ENCODE measurements at regions not wholly inside any gene's neighbourhood (a gene's known extent, or its start where the extent isn't known, plus 50 kb on each side); places are given as distances from the start of the nearest gene placed in this dataset.
"Not testable (repeated sequence)": the region's sequence is repeated elsewhere in the genome, so short reads cannot be mapped to it uniquely, and the experiment has no call there.

DNA sequence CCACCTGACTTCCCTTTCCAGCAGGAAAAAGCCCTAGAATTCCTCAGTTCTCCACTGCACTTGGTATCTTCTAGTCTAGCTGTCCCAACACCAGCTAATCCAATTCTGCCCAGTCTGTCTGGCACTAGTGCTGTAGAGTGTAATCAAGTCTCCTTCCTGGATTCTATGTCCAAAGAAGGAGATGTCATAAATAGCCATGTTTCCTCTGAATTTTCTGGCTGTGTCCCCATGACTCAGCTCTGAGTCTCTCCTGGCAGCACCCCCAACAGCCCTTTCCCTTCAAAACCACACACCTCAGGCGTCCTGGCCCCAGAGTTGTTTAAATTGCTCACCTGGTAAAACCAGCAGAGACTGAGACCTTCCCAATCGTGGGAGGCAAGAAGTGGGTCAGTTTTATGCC, 197.2 kb downstream of the GRXCR1 start:
- DNase-seq (ENCODE audit: low read depth) = no peak

DNA sequence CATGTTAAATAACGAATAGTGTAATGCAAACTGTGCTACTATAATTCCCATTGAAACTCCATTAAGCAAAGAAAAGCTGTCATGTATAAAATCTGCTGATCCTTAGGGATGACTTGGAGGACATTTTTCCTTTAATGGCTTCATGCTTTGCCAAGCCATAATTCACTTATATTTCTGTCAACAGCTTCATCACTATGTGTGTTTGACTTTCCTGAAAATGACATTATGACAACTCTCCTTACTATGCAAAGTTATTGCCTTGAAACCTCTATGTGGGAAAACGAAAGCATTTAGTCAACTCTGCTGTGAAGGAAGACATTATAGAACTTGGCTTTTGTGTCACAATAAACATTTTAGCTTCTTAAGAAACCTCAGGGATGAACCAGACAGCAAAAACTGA, 210.5 kb downstream of the GRXCR1 start:
- DNase-seq (ENCODE audit: low read depth) = no peak

DNA sequence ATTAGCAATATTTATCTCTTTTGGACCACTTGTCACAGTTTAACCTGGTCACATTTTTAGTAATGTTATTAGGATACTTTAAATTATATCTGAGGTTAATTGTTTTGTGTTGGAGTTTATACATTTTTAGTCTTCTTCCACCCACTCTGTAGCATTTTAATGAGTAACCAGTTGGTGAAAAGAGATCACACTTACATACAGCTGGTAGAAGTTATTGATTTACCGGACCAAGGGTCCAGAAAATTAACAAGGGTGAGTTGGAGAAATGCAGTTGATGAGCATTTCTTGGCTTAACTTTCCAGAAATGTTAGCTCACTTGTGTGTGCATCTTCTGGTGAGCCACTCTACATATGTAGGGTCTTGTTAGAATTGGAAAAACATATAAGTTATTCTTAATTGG, 219.6 kb downstream of the GRXCR1 start:
- no peak for DNase-seq (ENCODE audit: low read depth)

DNA sequence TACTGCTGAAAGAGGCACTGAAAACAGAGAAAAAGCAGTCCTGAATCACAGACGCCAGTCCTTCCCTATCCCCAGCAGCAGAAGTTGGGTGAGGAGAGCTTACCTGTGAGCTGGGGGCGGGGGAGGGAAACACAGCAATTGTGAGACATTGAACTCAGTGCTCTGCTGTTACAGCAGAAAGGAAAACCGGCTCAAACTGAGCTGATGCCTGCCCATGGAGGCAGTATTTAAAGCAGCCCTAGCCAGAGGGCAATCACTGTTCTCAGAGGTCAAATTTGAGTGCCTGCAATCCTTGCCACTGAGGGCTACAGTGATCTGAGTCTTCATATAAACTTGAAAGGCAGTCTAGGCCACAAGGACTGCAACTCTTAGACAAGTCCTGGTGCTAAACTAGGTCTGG, 220.7 kb downstream of the GRXCR1 start:
- no peak for DNase-seq (ENCODE audit: low read depth)

DNA sequence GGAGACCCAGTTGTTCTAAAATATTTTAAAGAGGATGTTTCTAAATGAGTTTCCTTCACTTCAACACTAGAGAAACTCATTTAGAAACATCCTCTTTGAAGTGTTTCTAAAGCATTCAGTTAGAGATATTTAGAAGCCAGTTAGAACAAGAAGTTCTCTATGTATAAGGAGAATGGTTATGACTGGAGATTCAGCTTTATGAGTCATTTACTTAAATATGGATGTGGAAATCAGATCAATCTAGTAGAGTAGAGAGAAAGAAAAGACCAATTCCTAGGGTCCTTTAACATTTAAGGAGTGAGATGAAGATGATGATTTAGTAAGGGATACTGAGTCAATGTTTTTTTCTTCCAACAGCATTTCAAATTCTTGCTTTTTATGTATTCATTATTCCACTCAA, 234.1 kb downstream of the GRXCR1 start:
- no peak for DNase-seq (ENCODE audit: low read depth)

DNA sequence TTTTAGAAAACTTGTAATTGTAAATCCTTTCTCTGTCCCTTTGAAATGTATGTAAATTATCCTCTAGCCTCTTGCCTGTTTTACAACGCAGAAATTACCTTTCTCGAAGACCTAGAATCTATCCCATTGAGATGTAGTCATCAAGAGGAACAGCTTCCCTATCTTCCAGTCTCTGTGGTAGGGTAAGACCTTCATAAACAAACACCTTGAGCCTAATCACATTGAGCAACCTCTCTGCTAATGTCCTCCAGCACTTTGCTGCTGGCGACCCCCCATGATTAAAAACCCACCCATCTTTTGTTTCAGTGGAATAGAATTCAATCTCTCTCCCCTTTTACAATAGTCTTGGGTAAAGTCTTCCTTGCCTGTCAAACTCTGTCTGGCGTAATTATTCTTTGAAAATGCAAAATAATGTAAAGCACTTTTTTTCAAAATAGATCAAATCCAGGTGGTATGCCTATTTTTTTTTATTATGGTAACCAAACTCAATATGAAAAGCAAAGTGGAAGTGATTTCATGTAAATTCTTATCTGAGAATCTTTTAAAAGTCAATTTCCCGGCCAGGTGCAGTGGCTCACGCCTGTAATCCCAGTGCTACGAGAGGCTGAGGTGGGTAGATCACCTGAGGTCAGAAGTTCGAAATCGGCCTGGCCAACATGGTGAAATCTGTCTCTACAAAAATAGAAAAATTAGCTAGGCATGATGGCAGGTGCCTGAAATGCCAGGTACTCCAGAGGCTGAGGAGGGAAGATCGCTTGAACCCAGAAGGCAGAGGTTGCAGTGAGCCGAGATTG, 237.9 kb downstream of the GRXCR1 start:
- DNase-seq (ENCODE audit: low read depth) = no peak

DNA sequence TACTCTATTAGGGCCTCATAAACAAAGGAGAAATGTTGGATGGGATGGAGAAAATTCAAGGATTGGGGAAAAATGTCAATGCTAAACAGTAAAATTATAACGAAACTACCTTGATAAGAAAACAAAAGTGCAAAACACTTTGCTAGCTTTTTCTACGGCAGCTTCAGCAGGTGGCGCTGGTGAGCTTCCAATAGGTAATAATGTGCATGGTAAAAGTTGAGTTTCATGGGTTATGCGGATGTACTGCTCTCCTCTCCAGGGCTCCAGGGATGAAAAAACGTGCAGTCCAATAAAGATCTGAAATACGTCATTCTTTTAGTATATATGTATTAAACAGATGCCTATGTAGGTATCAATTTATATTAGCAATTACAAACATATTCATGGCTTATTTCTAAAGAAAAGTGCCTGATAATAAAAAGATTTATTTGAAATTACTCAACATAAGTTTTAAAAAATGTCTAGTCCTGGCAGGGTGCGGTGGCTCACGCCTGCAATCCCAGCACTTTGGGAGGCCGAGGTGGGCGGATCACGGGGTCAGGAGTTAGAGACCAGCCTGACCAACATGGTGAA, 239.6 kb downstream of the GRXCR1 start:
- DNase-seq (ENCODE audit: low read depth) = peak; percentile 0

DNA sequence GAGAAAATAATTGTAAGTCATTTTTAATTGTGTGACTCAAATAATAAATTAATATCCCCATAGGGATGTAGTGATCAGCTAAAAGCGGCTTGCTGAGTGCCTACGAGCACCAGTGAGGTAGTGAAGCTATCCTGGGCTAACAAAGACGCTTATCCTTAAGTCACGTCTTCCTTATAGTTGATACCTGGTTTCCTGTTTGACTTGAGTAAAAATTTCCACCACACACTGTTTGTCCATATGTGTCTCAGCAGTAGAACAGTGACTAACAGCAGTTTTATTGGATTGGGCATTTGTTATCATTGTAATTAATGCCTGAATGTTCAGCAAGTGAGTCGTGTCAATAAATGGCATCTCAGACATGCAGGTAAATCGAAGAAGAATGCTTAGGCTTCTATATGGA, 241.1 kb downstream of the GRXCR1 start:
- no peak for DNase-seq (ENCODE audit: low read depth)

DNA sequence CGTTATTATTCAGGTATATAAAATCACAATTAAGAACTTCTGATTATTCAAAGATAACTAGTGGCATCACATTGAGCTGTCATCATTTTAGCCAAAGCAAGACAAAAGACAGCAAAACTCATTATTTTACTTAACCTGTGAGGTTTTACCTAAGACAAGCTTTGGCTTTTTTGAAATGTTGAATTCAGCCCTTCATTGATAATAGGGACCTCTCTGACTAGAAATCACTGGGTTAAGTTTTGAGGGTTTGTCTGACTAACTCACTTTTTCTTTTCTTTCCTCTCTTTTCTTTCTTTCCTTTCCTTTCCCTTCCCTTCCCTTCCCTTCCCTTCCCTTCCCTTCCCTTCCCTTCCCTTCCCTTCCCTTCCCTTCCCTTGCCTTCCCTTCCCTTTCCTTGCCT, 244.2 kb downstream of the GRXCR1 start:
- no peak for DNase-seq (ENCODE audit: low read depth)

DNA sequence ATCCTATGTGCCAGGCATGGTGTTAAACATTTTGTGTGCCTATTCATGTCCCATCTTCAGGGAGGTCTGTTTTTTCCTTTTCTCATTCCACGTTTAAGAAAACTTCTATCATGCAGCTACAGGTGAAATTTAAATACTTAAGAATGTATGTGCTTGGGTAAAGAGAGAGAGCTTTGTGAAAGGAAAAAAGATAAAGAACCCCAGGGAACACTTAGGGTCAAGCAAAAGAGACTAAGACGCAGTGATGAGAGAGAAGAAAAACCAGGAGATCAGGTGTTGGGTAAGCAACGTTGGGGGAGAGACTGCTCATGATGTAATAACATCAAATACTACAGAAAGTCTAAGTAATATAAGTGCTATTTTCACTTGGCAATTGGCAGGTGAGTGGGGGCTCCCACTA, 253.7 kb downstream of the GRXCR1 start:
- DNase-seq (ENCODE audit: low read depth) = no peak

DNA sequence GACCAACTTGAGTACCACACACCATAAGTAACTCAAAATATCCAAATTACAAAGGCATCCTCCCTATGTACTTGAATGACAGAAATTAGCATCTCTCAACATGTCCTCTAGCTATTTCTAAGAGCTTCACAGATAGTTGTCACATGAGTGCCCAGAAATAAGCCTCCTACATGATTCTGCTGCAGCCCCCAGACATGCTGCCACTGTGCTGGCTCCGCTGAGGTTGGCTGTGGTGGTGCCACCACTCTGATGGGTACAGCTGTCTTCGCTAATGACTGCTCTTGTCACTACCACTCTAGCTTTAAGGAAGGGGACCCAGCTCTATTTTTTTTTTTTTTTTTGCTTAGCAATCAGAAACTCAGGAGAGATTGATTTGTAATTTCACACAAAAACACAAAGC, 256.0 kb downstream of the GRXCR1 start:
- no peak for DNase-seq (ENCODE audit: low read depth)

DNA sequence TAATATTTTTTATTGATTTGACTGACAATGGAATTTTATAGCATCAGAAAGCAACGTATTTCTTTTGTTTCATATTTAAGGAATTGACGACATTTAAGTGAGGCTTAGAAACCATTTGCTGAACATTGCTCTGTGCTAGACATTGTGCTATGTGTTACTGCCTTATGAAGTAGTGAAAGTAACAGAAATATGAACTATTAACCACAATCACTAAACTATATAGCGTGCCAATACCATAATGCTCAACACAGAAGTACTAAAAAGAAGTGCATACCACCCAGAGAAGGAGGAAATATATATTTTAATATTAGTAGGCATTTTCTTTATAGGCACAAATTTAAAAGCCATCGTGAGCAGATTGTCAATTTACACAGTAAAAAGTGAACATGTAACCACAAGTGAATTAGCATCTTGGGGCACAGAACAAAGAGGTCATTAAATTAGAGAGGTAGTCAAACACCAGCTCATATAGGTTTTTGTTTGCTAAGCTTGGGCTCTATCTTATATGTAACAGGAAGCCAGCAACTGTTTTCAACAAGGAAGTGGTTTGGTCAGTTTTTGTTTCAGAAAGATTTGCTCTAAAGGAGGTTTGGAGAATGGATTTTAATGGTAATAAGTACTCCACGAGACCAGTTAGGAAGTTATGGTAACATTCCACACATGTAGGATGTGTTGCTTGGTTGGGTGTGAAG, 270.7 kb downstream of the GRXCR1 start:
- DNase-seq (ENCODE audit: low read depth) = no peak

DNA sequence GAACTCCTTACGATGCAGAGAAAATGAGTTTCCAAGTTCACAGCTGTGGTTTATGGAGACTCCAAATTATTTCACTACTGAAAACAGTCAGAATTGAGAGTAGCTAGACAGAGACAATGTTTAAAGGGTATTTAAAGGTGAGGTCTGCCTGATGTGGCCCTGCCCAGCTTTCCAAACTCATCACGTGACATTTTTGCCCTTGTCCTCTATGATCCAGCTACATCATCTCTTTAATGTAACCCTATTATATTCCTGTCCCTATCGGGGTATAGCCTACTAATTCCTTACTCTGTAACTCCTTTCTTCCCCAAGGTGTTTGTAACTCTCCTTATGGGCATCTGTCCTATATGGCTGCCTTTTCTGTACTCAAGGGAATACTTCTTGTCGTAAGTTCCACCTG, 297.2 kb downstream of the GRXCR1 start:
- no peak for DNase-seq (ENCODE audit: low read depth)

DNA sequence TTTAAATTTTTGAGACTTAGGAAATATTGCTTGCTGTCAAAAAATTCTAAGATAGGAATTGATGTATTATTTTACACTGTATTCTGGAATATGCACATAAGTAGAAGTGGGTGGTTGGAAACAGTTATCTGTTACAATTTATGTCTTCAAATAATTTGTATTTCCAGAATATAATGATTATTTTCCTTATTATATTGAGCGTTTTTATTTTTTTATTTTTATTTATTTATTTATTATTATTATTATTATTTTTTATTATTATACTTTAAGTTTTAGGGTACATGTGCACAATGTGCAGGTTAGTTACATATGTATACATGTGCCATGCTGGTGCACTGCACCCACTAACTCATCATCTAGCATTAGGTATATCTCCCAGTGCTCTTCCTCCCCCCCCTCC, 320.1 kb downstream of the GRXCR1 start:
- not testable (repeated sequence) for DNase-seq (ENCODE audit: low read depth)

DNA sequence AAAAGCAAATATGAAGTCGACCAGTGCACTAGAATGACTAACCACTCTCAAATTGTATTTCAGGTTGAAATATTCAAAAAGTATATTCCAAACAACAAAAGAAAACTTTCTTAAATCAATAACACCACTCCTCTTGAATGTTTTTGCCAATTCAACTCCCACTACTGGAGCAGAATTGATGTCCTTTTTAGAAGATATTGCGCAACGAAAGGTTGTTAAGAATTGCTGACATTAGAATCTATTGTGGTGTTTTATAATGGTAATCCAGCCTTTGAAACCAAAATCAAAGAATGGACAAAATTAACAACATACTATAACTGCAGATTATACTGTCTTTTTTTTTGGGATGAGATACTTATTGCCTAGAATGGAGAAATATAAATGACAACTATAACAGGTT, 331.3 kb downstream of the GRXCR1 start:
- no peak for DNase-seq (ENCODE audit: low read depth)

DNA sequence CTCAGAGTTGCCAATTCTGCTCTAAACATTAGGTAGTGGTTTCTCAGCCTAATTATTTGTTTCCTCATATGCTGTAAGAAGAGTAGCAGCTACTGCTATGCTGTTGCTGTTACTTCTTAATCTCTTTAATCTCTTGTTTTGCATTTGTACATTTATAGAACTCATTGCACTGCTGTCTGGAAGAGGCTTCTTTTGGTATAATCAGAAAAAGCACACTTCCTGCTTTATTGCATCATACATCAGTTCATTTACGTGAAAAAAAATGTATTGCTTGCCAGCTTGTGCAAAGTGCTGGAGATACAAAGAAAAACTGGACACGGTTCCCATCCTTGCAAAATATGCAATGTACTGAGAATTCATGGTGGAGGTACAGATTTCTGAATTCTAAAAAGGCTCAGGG, 332.0 kb downstream of the GRXCR1 start:
- no peak for DNase-seq (ENCODE audit: low read depth)

DNA sequence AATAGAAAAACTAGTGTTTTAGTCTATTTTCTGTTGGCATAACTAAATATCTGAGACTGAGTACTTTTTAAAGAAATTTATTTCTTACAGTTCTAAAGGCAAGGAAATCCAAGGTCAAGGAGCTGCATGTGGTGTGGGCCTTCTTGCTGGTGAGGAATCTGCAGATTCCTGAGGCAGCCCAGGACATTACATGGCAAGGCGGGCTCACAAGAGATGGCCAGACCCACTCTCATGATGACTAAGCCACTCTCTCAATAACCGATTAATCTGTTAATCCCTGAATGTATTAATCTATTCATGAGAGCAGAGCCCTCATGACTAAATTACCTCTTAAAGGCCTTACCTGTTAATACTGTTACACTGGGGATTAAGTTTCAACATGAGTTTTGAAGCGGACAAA, 340.8 kb downstream of the GRXCR1 start:
- DNase-seq (ENCODE audit: low read depth) = no peak

DNA sequence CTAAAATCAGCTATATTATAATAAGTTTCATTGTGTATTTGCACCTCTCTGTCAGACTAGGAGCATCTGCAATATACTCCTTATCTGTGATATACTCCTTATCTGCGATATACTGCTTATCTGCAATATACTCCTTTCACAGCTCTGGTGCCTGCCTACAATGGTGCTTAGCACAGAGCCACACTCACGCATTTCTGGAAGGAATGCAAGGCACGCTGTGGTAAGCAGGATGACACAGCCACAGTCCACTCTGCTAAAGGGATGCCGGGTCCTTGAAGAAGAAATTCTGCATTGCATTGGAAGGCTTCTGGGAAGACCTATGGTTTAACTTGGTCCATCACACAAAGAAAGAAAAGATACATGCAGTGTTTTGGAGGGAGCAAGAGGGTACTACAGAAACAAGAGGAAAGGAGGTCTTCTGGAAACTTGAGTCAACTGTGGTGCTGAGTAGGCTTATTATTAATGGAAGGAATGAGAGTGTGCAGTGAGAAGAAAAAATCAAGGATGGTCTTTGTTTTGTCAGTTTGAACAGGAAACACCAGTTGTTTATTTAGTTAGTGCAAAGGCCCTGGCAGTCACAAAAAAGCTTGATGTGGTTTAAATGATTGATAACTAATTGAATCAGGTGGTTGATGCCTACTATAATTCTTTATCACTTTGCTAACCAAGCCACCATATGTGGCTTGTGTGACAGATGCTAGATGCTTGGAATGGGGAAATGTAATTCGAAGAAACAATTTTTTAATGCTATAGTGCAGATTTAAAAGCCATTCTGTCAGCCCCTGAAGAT, 342.3 kb downstream of the GRXCR1 start:
- DNase-seq (ENCODE audit: low read depth) = no peak

DNA sequence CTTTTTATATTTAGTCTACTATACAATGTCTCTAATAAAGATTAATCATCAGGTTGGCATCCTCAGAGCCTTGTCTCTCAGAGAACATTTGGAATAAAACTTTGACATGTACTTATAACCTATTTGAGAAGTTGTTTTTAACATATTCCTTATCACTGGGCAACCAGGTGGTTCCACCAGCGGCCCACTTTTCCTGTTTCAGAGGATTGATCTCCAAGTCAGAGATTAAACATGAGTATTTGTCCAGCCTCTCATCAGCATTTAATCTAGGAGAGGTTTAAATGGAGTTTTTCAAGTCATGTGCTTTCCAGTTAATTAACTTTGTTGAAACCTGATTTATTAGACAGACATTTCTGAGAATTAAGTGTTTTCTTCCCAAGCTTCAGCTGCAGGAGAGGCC, 345.5 kb downstream of the GRXCR1 start:
- DNase-seq (ENCODE audit: low read depth) = no peak

DNA sequence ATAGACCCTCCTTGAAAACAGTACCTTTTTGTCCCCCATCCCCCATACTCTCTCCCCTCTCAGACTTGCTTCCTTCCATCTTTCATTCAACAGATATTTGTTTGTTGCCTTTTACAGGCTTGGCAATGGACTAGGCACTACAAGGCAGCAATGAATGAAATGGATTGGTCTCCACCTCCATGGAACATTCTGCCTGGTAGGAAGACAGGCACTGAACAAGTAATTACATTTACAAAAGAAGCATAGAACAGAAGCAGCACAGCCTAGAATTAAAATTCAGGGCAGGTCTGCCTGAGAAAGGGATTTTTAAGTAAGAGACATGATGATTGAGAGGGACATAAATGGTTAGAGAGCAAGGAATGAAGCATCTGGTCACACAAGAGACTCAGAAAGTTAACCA, 346.1 kb downstream of the GRXCR1 start:
- DNase-seq (ENCODE audit: low read depth) = no peak

DNA sequence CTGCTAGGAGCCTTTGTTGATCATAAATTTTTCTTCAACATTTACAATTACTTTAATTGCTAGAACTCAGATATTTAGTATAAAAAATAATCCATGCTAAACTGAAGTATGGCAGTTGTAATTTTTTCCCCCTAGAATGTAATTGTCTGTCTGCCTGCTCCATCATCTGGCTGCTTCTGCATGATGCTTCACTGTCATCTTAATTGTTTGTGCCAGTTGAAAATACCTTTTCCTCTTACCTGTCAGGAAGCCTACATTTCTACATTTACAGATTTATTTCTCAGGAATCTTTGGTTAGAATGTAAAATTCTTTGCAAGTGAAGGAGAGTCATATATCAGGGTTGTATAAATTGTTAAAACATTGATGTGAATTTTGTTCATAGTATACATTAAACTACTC, 348.6 kb downstream of the GRXCR1 start:
- DNase-seq (ENCODE audit: low read depth) = no peak

DNA sequence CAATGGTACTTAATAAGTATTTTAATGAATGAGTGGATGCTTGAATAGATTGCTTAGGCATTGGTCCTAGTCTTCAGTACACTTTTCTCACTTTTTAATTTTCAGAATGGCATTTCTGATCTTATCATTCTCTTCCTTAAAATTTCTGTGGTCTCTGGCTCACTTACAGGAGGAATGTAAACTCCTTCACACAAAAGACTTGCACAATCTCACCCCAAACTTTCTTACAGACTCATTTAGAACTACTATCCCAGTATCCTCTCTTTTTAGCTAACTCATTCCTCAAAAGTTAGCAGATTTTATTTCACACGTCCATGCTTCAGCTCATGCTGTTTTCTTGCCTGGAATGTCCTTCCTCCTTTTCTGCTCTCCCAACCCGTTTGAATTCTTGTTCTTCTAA, 350.1 kb downstream of the GRXCR1 start:
- DNase-seq (ENCODE audit: low read depth) = peak; percentile 51

Measured in GM04503 (cell line).